Fibroblast of lung (primary cell): ENCODE measurements at regions not wholly inside any gene's neighbourhood (a gene's known extent, or its start where the extent isn't known, plus 50 kb on each side); places are given as distances from the start of the nearest gene placed in this dataset.

ENCODE experiments used
- CTCF ChIP-seq, 2 donors: IDR thresholded peaks in 1 of 2; conservative IDR thresholded peaks in 1 of 2; 1 replicate in 1 of 2; 2 replicates in 1 of 2; pipeline ENCODE4 v1.5.1; 2011 to 2012; ENCODE audit warnings: low read length in 2 of 2, control low read depth in 1 of 2, inconsistent platforms in 1 of 2, low read depth in 1 of 2, mild to moderate bottlenecking in 1 of 2
- EZH2 ChIP-seq: IDR thresholded peaks from 2 replicates; pipeline ENCODE4 v1.5.1; 2012; ENCODE audit warnings: low read length, control low read depth, mild to moderate bottlenecking; ENCODE audit errors: missing control alignments

DNA sequence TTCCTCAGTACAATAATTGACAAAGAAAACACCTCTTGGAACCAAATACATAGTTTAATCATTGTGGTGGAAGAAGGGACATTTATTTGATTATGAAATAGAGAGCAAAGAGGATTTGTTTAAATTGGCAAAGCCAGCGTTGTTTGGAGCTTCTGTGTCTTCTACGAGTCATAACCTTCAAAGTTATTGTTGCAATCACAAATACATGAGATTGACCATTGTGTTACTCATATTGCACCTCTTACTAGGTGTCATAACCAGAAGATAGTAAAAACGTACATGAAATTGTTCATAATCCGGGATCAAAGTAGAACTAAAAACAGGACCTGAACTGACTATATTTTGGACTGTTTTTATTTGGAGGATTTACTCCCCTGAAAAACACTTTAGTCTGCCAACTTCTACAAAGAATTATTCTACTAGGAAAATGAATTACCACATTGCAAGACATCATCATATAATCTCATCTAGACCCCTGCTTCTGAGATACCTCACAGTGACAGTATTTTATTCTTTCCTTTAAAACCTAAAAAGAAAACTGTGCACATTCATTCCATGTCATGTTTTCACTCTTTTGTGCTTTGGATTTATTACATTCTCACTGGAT is 151.7 kb upstream of the KLF7 start:
- TF ChIP-seq EZH2 (no peak), CTCF (conservative IDR thresholded peaks at IDR 0.05 in 1 of 2, IDR thresholded peaks at IDR 0.05 in 1 of 2; ENCODE audit: low read depth in 1 of 2, low read length in 2 of 2) (no peak)
